ENCODE measurements at regions not wholly inside any gene's neighbourhood (a gene's known extent, or its start where the extent isn't known, plus 50 kb on each side); places are given as distances from the start of the nearest gene placed in this dataset.

DNA sequence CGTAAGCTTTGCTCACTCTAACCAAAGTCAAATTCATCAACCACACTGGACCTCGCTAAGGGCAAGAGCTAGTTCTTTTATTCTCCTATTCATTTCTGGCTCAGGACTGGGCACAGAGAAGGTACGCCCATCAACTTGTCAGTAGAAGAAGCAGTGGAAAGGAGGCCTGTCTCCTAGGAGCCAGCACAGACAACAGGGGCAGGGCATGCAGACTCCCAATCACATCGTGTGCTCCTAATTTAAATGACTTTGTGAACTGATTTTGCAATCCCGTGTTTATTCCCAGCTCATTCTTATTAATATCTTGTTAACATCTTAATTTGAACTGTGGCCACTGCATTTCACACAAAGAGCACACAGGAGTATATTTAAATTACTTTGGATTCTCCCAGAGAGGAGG lies 161.1 kb upstream of the BCL6 start:
- no peak for DNase-seq (ENCODE audit: extremely low spot score, unreplicated experiment)
- TF ChIP-seq, protein P1, sequence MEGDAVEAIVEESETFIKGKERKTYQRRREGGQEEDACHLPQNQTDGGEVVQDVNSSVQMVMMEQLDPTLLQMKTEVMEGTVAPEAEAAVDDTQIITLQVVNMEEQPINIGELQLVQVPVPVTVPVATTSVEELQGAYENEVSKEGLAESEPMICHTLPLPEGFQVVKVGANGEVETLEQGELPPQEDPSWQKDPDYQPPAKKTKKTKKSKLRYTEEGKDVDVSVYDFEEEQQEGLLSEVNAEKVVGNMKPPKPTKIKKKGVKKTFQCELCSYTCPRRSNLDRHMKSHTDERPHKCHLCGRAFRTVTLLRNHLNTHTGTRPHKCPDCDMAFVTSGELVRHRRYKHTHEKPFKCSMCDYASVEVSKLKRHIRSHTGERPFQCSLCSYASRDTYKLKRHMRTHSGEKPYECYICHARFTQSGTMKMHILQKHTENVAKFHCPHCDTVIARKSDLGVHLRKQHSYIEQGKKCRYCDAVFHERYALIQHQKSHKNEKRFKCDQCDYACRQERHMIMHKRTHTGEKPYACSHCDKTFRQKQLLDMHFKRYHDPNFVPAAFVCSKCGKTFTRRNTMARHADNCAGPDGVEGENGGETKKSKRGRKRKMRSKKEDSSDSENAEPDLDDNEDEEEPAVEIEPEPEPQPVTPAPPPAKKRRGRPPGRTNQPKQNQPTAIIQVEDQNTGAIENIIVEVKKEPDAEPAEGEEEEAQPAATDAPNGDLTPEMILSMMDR (IDR thresholded peaks at IDR 0.05) = no peak
- H3K27ac Mint-ChIP-seq (ENCODE audit: unreplicated experiment) = no peak overlapping the region
- H3K4me1 Mint-ChIP-seq (ENCODE audit: unreplicated experiment) = no peaks in the 10 kb centered on the region
- H3K4me3 Mint-ChIP-seq (ENCODE audit: unreplicated experiment) = no peak overlapping the region
- peaks cover 3% of the 10 kb centered on the region for H3K27me3 Mint-ChIP-seq (ENCODE audit: unreplicated experiment)
- no peaks in the 10 kb centered on the region for H3K36me3 Mint-ChIP-seq (ENCODE audit: unreplicated experiment)
- H3K9me3 Mint-ChIP-seq (ENCODE audit: unreplicated experiment) = no peaks in the 10 kb centered on the region

DNA sequence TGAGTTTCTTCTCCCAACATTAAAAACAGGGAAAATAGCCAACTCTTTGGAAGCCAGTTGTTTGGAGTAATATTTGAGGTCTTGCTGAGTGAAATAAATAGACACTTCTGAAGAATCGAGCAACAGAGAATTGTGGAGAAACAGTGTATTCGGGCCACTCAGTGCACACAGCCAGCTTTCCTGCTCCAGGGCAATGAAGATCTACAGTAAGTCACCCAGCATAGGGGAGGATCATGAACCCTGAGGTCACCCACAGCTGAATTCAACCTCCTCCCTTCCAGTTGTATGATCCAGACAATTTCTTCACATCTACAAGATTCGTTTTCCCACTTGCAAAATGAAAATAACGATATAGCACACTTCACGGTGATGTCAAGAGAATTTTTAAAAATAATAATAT lies 161.7 kb upstream of the BCL6 start:
- DNase-seq (ENCODE audit: extremely low spot score, unreplicated experiment) = no peak
- TF ChIP-seq, protein P1 (IDR thresholded peaks at IDR 0.05) = no peak
- Mint-ChIP-seq H3K27me3 (ENCODE audit: unreplicated experiment) (peaks cover under 1% of the 10 kb centered on the region), H3K27ac (ENCODE audit: unreplicated experiment) (no peak overlapping the region), H3K4me1 (ENCODE audit: unreplicated experiment) (no peaks in the 10 kb centered on the region), H3K9me3 (ENCODE audit: unreplicated experiment) (no peaks in the 10 kb centered on the region), H3K36me3 (ENCODE audit: unreplicated experiment) (no peaks in the 10 kb centered on the region), H3K4me3 (ENCODE audit: unreplicated experiment) (no peak overlapping the region)

DNA sequence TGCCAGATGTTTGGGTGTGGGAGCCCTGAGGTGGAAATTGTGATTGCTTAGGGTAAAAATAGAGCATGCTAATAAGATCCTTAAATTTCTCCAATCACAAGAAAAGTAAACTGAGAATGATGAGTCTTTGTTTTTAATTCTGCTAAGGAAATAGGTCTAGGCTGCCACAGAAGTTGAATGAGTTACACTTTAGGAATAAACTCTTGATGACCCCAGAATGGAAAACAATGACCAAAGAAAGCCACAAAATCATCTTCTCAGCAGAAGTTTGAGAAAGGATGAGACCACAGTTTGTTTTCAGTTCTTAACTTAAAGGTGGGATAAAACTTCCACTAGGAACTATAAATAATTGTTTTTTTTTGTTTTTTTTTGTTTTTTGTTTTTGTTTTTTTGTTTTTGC lies 164.6 kb upstream of the BCL6 start:
- no peak overlapping the region for H3K27ac Mint-ChIP-seq (ENCODE audit: unreplicated experiment)
- no peaks in the 10 kb centered on the region for H3K27me3 Mint-ChIP-seq (ENCODE audit: unreplicated experiment)
- H3K9me3 Mint-ChIP-seq (ENCODE audit: unreplicated experiment) = no peaks in the 10 kb centered on the region
- DNase-seq (ENCODE audit: extremely low spot score, unreplicated experiment) = no peak
- TF ChIP-seq, protein P1 (IDR thresholded peaks at IDR 0.05) = no peak
- H3K4me3 Mint-ChIP-seq (ENCODE audit: unreplicated experiment) = no peak overlapping the region
- peaks cover 5% of the 10 kb centered on the region for H3K4me1 Mint-ChIP-seq (ENCODE audit: unreplicated experiment)
- no peaks in the 10 kb centered on the region for H3K36me3 Mint-ChIP-seq (ENCODE audit: unreplicated experiment)

DNA sequence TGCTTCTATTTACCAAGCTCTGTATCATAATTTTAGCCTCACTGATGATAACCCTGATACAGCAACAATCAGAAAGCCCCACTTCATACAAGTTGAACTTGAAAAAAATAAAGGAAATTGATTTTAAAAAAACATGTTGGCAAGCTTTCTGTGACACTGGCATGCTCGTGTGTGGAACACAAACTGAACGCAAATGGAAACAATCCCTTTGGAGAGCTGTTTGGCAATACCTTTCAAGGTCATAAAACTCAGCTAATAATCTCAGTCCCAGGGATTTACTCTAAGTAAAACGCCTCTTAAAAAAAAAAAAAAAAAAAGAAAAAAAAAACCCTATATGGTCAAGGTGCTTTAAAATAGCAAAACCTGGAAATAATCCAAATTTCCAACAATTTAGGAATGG lies 166.7 kb upstream of the BCL6 start:
- peaks cover 5% of the 10 kb centered on the region for H3K4me1 Mint-ChIP-seq (ENCODE audit: unreplicated experiment)
- H3K9me3 Mint-ChIP-seq (ENCODE audit: unreplicated experiment) = no peaks in the 10 kb centered on the region
- no peaks in the 10 kb centered on the region for H3K27me3 Mint-ChIP-seq (ENCODE audit: unreplicated experiment)
- no peaks in the 10 kb centered on the region for H3K36me3 Mint-ChIP-seq (ENCODE audit: unreplicated experiment)
- H3K4me3 Mint-ChIP-seq (ENCODE audit: unreplicated experiment) = no peak overlapping the region
- H3K27ac Mint-ChIP-seq (ENCODE audit: unreplicated experiment) = no peak overlapping the region
- TF ChIP-seq, protein P1 (IDR thresholded peaks at IDR 0.05) = no peak
- no peak for DNase-seq (ENCODE audit: extremely low spot score, unreplicated experiment)

DNA sequence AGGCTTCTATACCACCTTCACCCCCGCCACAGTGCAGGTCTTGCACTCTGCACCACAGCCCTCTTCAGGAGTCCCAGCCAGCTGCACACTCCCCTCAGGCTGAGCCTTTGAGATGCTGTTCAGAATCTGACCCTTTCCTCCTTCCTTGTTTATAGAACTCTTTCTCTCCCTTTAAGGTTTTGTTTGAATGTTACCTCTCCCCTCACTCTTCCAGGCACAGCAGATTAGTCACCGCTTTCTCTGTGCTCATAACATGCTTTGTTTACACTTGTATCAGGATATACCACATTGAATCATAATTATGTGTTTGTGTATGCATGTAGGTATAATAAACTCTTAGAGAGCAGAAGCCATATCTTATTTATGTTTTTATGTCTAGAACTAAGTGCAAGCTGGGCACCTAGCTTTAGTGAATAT lies 168.4 kb upstream of the BCL6 start:
- Mint-ChIP-seq H3K4me3 (ENCODE audit: unreplicated experiment) (no peak overlapping the region), H3K27ac (ENCODE audit: unreplicated experiment) (no peak overlapping the region), H3K4me1 (ENCODE audit: unreplicated experiment) (peaks cover 5% of the 10 kb centered on the region), H3K36me3 (ENCODE audit: unreplicated experiment) (no peaks in the 10 kb centered on the region), H3K27me3 (ENCODE audit: unreplicated experiment) (no peaks in the 10 kb centered on the region), H3K9me3 (ENCODE audit: unreplicated experiment) (no peaks in the 10 kb centered on the region)
- TF ChIP-seq, protein P1 (IDR thresholded peaks at IDR 0.05) = no peak
- no peak for DNase-seq (ENCODE audit: extremely low spot score, unreplicated experiment)

Measured in osteocyte (in vitro differentiated cells).